HK-2 (cell line): ENCODE measurements at regions not wholly inside any gene's neighbourhood (a gene's known extent, or its start where the extent isn't known, plus 50 kb on each side); places are given as distances from the start of the nearest gene placed in this dataset.

Experiments
- DNase-seq: peaks from one replicate; pipeline ENCODE4 v3.0.0-alpha.2; 2018; ENCODE audit not compliant: unreplicated experiment

DNA sequence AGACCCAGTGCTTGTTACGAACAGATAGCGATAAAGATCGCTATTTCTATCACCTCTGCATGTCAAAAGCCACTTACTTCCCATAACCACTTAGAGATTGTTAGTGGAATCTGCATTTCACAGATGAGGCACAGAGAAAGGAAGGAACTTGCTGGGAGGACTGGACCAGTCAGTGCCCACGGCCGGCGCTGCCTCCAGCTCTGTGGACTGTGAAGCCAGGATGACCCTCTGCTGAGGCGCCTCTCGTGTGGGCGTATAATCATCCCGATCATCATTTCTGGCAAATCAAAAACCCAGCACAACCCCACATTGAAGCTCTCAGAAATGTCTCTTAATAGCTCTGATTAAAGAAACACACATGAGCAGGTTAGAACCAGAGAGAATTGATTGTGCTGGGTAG, 61.5 kb upstream of the ADRA2C start:
- no peak for DNase-seq

GRCh38 chr4:3703677-3704521, 62.3 kb upstream of the ADRA2C start:
- no peak for DNase-seq

DNA sequence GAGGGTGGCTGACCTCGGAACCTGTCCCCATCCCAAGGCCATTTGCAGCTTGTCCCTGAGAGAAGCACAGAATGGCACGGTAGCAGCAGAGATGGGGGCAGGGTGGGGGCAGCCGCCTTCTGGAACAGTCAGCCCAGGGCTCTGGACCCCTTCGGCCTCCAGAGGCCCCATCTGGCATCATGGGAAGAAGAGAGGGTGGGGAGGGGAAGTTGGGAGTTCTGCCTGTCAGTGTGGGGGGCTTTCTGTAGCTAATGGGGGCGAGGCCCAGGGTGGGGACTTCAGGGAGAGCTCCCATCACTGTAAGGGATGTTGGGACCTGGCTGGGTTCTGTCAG, 62.9 kb upstream of the ADRA2C start:
- no peak for DNase-seq

DNA sequence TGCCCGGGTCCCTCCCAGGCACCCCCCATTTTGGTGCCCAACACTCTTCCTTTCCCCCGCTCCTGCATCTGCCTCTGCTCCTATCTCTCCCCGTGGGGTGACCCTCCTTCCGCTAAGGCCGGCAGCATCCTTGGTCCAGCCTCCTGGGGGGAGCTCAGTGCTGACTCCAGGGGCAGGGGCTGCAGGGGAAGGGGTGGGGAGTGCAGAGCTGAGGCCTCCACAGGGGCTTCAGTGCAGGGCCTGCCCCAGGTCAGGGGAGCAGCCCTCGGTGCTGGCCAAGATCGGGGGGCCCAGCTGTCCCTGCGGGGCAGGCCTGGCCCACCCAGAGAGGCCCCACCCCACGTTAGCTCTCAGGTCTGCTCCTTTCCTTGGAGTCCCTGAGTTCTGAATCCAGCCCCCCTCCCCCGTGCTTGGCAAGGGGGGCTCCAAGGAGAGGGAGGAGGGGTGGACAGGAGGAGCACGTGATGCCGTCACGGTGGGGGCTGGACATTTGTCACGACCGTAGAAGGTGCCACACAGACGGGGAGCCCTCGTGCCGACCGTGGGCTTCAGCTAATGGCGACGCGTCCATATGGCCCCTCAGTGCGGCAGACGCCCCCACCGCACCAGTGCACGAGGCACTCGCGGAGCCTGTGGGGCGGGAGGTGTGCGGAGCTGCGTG, 63.5 kb upstream of the ADRA2C start:
- DNase-seq: no peak

DNA sequence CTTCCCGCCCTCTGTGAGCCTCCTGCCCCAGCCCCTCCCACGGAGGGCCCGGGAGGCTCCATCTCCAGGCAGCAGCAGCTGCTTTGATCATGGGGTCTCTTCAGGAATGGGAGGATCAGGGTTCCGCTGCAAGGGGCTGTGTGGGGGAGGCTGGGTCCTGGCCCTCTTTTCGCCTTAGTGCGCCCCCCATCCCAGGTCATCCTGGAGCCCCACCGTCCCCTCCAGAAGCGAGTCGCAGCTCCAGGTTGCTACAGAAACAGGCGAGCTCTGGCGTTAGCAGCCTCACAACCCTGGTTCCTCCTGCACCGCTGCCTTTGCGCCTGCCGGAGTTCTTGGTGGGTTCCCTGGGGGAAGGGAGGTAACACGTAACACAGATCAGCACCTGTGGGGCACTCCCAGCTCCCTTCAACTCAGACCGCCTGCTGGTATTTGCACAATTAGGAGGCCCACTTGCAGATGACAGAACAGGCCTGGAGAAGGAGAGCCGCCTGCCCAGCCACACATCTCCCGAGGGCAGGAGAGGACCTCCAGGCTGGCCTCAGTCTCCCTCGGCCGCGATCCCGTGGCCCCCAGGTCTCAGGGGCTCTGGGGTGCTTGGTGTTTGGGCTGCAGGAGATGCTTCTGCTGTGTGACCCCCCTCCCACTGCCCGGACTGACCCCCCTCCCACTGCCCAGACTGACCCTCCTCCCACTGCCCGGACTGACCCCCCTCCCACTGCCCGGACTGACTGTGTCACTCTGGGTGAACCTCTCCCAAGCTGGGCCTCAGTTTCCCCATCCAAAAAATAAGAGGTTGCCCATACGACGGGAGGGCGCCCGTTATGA, 64.2 kb upstream of the ADRA2C start:
- no peak for DNase-seq

GRCh38 chr4:3701271-3701734, 64.9 kb upstream of the ADRA2C start:
- no peak for DNase-seq

GRCh38 chr4:3700736-3701135, 65.4 kb upstream of the ADRA2C start:
- no peak for DNase-seq

DNA sequence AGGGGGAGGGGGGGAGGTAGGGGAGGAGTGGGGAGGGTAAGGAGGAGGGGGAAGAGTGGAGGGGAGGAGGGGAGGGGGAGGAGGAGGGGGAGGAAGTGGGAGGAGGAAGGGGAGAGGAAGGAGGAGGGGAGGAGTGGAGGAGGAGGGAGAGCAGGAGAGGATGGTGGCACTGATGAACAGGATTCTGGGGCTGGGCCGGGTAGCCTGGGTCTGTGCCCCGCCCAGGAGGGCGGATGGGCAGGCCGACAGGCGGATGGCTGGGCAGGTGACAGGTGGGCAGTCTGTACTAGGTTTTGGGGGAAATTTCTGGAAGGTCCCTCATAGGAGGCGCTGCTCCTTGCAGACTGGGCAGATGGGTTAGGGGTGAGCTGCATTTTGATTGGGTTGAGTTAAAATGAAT, 66.0 kb upstream of the ADRA2C start:
- no peak for DNase-seq

- no peak for DNase-seq
Measured at GRCh38 chr4:3699678-3700077, 66.5 kb upstream of the ADRA2C start.

- DNase-seq: no peak
Measured at GRCh38 chr4:3699261-3699660, 66.9 kb upstream of the ADRA2C start.

GRCh38 chr4:3697033-3697432, 69.2 kb upstream of the ADRA2C start:
- no peak for DNase-seq

- no peak for DNase-seq
Measured at GRCh38 chr4:3690551-3691152, 75.5 kb upstream of the ADRA2C start.

DNA sequence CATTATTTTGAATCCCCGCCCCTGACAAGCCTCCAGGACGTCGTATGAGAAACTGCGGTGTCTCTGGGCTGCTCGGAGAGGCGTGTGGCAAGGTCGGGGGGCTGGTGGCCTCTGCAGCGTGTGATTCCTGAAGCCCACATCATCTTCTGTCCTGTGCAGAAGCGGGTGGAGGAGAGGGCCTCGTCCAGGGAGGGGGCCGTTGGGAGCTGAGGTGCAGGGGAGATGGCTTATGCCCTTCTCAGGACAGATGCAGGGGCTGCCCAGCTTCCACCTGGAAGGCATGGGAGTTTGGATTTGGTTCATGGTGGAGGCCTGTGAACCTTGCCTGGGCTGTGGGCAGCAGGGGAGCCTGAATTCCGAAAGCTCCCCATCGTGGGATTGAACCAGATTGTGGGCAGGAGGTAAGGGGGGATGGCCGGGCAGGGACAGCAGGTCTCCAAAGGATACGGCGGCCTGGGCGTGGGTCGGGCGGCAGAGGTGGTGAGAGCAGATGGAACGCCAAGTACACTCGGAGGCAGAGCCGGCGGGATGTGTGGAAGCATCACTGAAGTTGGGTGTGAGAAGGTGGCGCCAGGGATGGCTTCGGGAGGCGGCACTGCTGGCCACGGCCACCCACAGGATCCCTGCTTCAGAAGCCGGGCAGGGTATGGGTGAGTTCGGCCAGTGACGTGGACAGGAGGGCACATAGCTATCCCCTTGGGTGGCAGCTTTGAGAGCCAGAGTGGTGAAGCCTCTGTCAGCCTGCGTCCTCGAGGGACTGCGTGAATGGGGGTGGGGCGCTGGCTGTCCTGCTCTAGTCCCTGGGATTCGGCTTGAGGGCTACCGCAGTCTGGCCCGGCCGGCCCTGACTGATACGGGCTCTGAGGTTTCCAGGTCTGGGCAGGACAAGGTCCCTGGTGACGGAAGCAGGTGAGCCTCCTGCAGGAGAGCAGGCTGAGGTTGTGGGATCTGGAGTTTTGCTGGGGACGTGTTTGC, 76.3 kb upstream of the ADRA2C start:
- DNase-seq: no peak

DNA sequence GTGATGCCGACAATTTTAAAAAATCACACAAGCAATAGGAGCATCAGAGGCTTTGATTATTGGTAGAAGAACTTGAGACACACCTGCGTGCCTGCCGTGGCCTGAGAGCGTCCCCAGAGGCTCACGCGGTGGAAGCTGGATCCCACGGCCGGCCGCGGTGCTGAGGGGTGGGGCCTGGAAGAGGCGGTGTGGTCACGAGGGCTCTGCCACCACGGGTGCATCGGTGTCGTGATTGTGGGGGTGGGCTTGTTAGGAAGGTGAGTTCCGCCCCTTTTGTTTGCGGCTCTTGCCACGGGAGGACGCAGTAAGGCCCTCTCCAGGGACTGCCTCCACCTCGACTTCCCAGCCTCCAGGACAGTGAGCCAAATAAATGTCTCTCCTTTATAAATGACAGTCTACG, 77.2 kb upstream of the ADRA2C start:
- DNase-seq: no peak

- no peak for DNase-seq
Measured at GRCh38 chr4:3688018-3688998, 77.9 kb upstream of the ADRA2C start.

- no peak for DNase-seq
Measured at GRCh38 chr4:3687538-3687937, 78.6 kb upstream of the ADRA2C start.

- no peak for DNase-seq
Measured at GRCh38 chr4:3686753-3687152, 79.4 kb upstream of the ADRA2C start.

- no peak for DNase-seq
Measured at GRCh38 chr4:3685081-3685645, 81.0 kb upstream of the ADRA2C start.

DNA sequence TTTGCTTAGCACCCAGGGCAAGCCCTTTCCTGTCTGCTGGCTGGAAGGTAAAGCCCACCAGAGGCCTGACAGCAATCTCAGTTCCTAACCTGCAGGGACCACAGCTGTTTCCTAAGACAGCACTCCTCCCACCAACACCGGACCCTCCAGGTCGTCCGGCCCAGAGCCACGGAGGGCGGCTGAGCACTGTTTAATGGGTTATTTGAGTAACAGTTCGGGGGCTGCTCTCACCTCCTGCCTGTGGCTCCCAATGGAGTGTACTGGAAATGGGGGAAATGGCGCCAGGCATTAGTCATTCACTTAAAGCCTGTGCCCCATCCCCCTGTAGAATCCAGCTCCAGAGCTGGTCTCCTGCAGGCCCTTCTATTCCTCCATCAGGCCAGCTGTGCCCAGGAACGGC, 81.6 kb upstream of the ADRA2C start:
- DNase-seq: no peak
